Liver (tissue), 8 donors: ENCODE measurements at regions not wholly inside any gene's neighbourhood (a gene's known extent, or its start where the extent isn't known, plus 50 kb on each side); places are given as distances from the start of the nearest gene placed in this dataset.

Experiments used
- DNase-seq: peaks from one replicate; pipeline ENCODE4 v3.0.0-alpha.2; 2017; ENCODE audit warnings: low spot score
- H3K27ac ChIP-seq, 2 donors: one replicate each; pipeline ENCODE4 v1.7.0; 2013; ENCODE audit warnings: inconsistent platforms in 2 of 2, low read length in 2 of 2, control low read depth in 1 of 2, low read depth in 1 of 2, mild to moderate bottlenecking in 1 of 2
- H3K27me3 ChIP-seq, 4 donors: one replicate each; pipeline versions ENCODE4 v1.6.1 to v1.7.0; 2013; ENCODE audit warnings: low read length in 3 of 4, inconsistent platforms in 1 of 4, mild to moderate bottlenecking in 1 of 4, moderate library complexity in 1 of 4; ENCODE audit not compliant: control insufficient read depth in 4 of 4, insufficient read depth in 4 of 4
- H3K36me3 ChIP-seq, 4 donors: one replicate each; pipeline versions ENCODE4 v1.6.1 to v1.7.0; 2013; ENCODE audit warnings: low read length in 3 of 4, mild to moderate bottlenecking in 3 of 4, low read depth in 1 of 4, moderate library complexity in 1 of 4; ENCODE audit not compliant: control insufficient read depth in 4 of 4, insufficient read depth in 3 of 4
- H3K4me1 ChIP-seq, 4 donors: one replicate each; pipeline versions ENCODE4 v1.6.1 to v1.7.0; 2013; ENCODE audit warnings: low read length in 3 of 4, mild to moderate bottlenecking in 3 of 4, moderate library complexity in 1 of 4; ENCODE audit not compliant: control insufficient read depth in 4 of 4, insufficient read depth in 4 of 4
- H3K4me3 ChIP-seq, 3 donors: one replicate each; pipeline versions ENCODE4 v1.6.1 to v1.7.0; 2013; ENCODE audit warnings: low read length in 3 of 3, control low read depth in 1 of 3, low read depth in 1 of 3, mild to moderate bottlenecking in 1 of 3
- H3K9ac ChIP-seq, 2 donors: one replicate each; pipeline ENCODE4 v1.7.0; 2013; ENCODE audit warnings: low read length in 2 of 2, mild to moderate bottlenecking in 2 of 2, moderate library complexity in 2 of 2, control low read depth in 1 of 2, low read depth in 1 of 2
- H3K9me3 ChIP-seq, 4 donors: one replicate each; pipeline versions ENCODE4 v1.6.1 to v1.7.0; 2013; ENCODE audit warnings: low read length in 3 of 4; ENCODE audit not compliant: control insufficient read depth in 4 of 4
- ATF3 ChIP-seq: IDR thresholded peaks from 2 replicates; pipeline ENCODE4 v1.6.1; 2016; ENCODE audit warnings: antibody characterized with exemption
- EGR1 ChIP-seq, 2 donors: IDR thresholded peaks; 2 replicates each; pipeline ENCODE4 v1.6.1; 2016 to 2018; ENCODE audit warnings: antibody characterized with exemption in 2 of 2, low read depth in 2 of 2
- FOXA1 ChIP-seq: IDR thresholded peaks from 2 replicates; pipeline ENCODE4 v1.6.1; 2016; ENCODE audit warnings: antibody characterized with exemption
- FOXA2 ChIP-seq: IDR thresholded peaks from 2 replicates; pipeline ENCODE4 v1.6.1; 2016; ENCODE audit warnings: antibody characterized with exemption
- GABPA ChIP-seq, 2 donors: IDR thresholded peaks in 1 of 2; conservative IDR thresholded peaks in 1 of 2; 2 replicates each; pipeline ENCODE4 v1.6.1; 2016; ENCODE audit warnings: antibody characterized with exemption in 2 of 2, mild to moderate bottlenecking in 1 of 2, moderate library complexity in 1 of 2
- HNF4A ChIP-seq, 2 donors: conservative IDR thresholded peaks; 2 replicates each; pipeline ENCODE4 v1.6.1; 2016; ENCODE audit warnings: antibody characterized with exemption in 2 of 2, mild to moderate bottlenecking in 2 of 2
- HNF4G ChIP-seq: IDR thresholded peaks from 2 replicates; pipeline ENCODE4 v1.6.1; 2016; ENCODE audit warnings: antibody characterized with exemption
- JUND ChIP-seq, 2 donors: IDR thresholded peaks; 2 replicates each; pipeline ENCODE4 v1.6.1; 2016; ENCODE audit warnings: antibody characterized with exemption in 2 of 2
- NR2F2 ChIP-seq: IDR thresholded peaks from 2 replicates; pipeline ENCODE4 v1.6.1; 2016; ENCODE audit warnings: antibody characterized with exemption
- RAD21 ChIP-seq, 2 donors: IDR thresholded peaks; 2 replicates each; pipeline ENCODE4 v1.6.1; 2016; ENCODE audit warnings: antibody characterized with exemption in 2 of 2, mild to moderate bottlenecking in 2 of 2
- RXRA ChIP-seq, 2 donors: IDR thresholded peaks; 2 replicates each; pipeline ENCODE4 v1.6.1; 2017 to 2018; ENCODE audit warnings: antibody characterized with exemption in 2 of 2, mild to moderate bottlenecking in 1 of 2
- SP1 ChIP-seq: IDR thresholded peaks from 2 replicates; pipeline ENCODE4 v1.6.1; 2018; ENCODE audit warnings: antibody characterized with exemption, mild to moderate bottlenecking
- TAF1 ChIP-seq: conservative IDR thresholded peaks from 2 replicates; pipeline ENCODE4 v1.6.1; 2016; ENCODE audit warnings: antibody characterized with exemption, mild to moderate bottlenecking
- YY1 ChIP-seq: IDR thresholded peaks from 2 replicates; pipeline ENCODE4 v1.6.1; 2016; ENCODE audit warnings: antibody characterized with exemption, mild to moderate bottlenecking
- ZBTB33 ChIP-seq: IDR thresholded peaks from 2 replicates; pipeline ENCODE4 v1.6.1; 2016; ENCODE audit warnings: antibody characterized with exemption
- WGBS: extraction: QIAGEN DNeasy Blood & Tissue Kit; methylation state at CpG from one replicate; pipeline ENCODE4 v1.1.7; 2013; 5-methylcytosine and 5-hydroxymethylcytosine counted together
- TF ChIP-seq, protein P1 (sequence below): fragments of 150-350 bp; IDR thresholded peaks from 2 replicates; pipeline ENCODE4 v1.5.1; 2017; ENCODE audit warnings: improper control_type of control experiment, low read depth, low read length; ENCODE audit not compliant: missing input control
- TF ChIP-seq, protein P2 (sequence below): IDR thresholded peaks from 2 replicates; pipeline ENCODE4 v1.6.1; 2016; ENCODE audit warnings: antibody characterized with exemption, mild to moderate bottlenecking
- TF ChIP-seq, protein P3 (sequence below): IDR thresholded peaks from 2 replicates; pipeline ENCODE4 v1.6.1; 2016; ENCODE audit warnings: antibody characterized with exemption
- donor health status: healthy.
- donor health status: healthy.
- donor health status: healthy.
- donor health status: healthy.
- donor health status: healthy.

GRCh38 chr18:25553631-25554263 lies 201.8 kb upstream of the ZNF521 start:
- H3K36me3 ChIP-seq: no peaks in the 10 kb centered on the region
- no peak overlapping the region for H3K9ac ChIP-seq
- DNase-seq: no peak
- TF ChIP-seq TAF1: no peak
- no peak for TF ChIP-seq GABPA (IDR thresholded peaks at IDR 0.05 in 1 of 2, conservative IDR thresholded peaks at IDR 0.05 in 1 of 2)
- no peak for TF ChIP-seq JUND (IDR thresholded peaks at IDR 0.05)
- TF ChIP-seq ATF3: no peak
- TF ChIP-seq NR2F2: no peak
- TF ChIP-seq FOXA1: no peak
- TF ChIP-seq RAD21 (IDR thresholded peaks at IDR 0.05): no peak
- TF ChIP-seq HNF4A (conservative IDR thresholded peaks at IDR 0.05): no peak
- TF ChIP-seq, protein P1, sequence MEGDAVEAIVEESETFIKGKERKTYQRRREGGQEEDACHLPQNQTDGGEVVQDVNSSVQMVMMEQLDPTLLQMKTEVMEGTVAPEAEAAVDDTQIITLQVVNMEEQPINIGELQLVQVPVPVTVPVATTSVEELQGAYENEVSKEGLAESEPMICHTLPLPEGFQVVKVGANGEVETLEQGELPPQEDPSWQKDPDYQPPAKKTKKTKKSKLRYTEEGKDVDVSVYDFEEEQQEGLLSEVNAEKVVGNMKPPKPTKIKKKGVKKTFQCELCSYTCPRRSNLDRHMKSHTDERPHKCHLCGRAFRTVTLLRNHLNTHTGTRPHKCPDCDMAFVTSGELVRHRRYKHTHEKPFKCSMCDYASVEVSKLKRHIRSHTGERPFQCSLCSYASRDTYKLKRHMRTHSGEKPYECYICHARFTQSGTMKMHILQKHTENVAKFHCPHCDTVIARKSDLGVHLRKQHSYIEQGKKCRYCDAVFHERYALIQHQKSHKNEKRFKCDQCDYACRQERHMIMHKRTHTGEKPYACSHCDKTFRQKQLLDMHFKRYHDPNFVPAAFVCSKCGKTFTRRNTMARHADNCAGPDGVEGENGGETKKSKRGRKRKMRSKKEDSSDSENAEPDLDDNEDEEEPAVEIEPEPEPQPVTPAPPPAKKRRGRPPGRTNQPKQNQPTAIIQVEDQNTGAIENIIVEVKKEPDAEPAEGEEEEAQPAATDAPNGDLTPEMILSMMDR: no peak
- TF ChIP-seq EGR1 (IDR thresholded peaks at IDR 0.05; ENCODE audit: low read depth in 2 of 2): no peak
- TF ChIP-seq FOXA2: no peak
- no peak for TF ChIP-seq ZBTB33
- TF ChIP-seq, protein P2, sequence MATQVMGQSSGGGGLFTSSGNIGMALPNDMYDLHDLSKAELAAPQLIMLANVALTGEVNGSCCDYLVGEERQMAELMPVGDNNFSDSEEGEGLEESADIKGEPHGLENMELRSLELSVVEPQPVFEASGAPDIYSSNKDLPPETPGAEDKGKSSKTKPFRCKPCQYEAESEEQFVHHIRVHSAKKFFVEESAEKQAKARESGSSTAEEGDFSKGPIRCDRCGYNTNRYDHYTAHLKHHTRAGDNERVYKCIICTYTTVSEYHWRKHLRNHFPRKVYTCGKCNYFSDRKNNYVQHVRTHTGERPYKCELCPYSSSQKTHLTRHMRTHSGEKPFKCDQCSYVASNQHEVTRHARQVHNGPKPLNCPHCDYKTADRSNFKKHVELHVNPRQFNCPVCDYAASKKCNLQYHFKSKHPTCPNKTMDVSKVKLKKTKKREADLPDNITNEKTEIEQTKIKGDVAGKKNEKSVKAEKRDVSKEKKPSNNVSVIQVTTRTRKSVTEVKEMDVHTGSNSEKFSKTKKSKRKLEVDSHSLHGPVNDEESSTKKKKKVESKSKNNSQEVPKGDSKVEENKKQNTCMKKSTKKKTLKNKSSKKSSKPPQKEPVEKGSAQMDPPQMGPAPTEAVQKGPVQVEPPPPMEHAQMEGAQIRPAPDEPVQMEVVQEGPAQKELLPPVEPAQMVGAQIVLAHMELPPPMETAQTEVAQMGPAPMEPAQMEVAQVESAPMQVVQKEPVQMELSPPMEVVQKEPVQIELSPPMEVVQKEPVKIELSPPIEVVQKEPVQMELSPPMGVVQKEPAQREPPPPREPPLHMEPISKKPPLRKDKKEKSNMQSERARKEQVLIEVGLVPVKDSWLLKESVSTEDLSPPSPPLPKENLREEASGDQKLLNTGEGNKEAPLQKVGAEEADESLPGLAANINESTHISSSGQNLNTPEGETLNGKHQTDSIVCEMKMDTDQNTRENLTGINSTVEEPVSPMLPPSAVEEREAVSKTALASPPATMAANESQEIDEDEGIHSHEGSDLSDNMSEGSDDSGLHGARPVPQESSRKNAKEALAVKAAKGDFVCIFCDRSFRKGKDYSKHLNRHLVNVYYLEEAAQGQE: no peak
- no peak for TF ChIP-seq YY1
- no peak for TF ChIP-seq HNF4G
- TF ChIP-seq, protein P3, sequence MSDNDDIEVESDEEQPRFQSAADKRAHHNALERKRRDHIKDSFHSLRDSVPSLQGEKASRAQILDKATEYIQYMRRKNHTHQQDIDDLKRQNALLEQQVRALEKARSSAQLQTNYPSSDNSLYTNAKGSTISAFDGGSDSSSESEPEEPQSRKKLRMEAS: no peak
- TF ChIP-seq SP1: no peak
- TF ChIP-seq RXRA (IDR thresholded peaks at IDR 0.05): no peak
- H3K9me3 ChIP-seq: no peaks in the 10 kb centered on the region
- no peaks in the 10 kb centered on the region for H3K27me3 ChIP-seq
- H3K27ac ChIP-seq: no peak overlapping the region
- H3K4me3 ChIP-seq: no peak overlapping the region
- 85% methylated on average over 1 of the region's 1 CpG for WGBS
- no peaks in the 10 kb centered on the region for H3K4me1 ChIP-seq
